Right hindlimb (tissue), 1 donor: ENCODE measurements at regions not wholly inside any gene's neighbourhood (a gene's known extent, or its start where the extent isn't known, plus 50 kb on each side); places are given as distances from the start of the nearest gene placed in this dataset.
"Not testable (repeated sequence)": the region's sequence is repeated elsewhere in the genome, so short reads cannot be mapped to it uniquely, and the experiment has no call there.

Experiments
- DNase-seq: peaks from one replicate; pipeline ENCODE4 v3.0.0-alpha.2; 2018

DNA sequence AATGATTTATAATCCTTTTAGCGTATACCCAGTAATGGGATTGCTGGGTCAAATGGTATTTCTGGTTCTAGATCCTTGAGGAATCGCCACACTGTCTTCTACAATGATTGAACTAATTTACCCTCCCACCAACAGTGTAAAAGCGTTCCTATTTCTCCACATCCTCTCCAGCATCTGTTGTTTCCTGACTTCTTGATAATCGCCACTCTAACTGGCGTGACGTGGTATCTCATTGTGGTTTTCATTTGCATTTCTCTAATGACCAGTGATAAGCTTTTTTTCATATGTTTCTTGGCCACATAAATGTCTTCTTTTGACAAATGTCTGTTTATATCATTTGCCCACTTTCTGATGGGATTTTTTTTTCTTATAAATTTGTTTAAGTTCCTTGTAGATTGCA is 264.8 kb upstream of the STXBP5 start:
- not testable (repeated sequence) for DNase-seq

- no peak for DNase-seq
Measured at GRCh38 chr6:146943664-146944063, 260.6 kb upstream of the STXBP5 start.

DNA sequence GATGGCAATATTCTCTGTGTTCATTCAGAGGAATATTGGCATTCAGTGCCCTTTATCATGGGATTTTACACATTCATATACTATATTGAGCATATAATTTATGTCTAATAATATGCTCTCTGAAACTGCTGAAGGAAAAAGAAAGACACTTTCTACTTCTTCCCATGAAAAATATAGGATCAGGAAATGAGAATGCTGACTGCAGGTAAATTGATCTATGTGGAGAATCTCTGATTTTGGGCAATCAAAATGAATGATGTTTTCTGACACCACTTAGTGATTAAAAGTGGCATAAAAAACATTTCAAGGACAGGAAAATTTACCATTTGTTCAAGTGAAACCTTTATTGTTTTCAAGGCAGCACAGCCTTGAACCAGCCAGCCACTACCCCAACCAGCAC is 260.1 kb upstream of the STXBP5 start:
- DNase-seq, result no peak

DNA sequence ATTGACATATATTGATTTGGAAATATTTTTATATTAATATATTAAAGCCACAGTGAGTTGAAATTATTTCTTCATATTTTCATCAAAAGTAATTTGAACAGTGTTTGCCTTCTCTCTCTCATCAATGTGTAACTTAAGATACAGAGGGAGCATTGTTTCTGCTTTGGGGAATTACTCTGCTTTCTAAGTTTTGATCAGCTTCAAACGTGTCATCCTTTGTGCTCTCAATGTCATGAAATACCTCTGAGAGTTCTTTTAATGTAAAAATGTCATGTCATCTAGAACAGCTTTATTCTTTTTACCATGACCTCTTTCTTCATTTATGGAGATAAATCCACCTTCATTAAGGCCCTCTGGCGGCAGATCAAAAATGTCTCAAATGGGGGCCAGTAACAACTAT is 259.4 kb upstream of the STXBP5 start:
- no peak for DNase-seq

GRCh38 chr6:146946559-146946958 is 257.7 kb upstream of the STXBP5 start:
- no peak for DNase-seq

GRCh38 chr6:146948790-146949342 is 255.4 kb upstream of the STXBP5 start:
- no peak for DNase-seq

- no peak for DNase-seq
Measured at GRCh38 chr6:146949425-146949824, 254.8 kb upstream of the STXBP5 start.

- no peak for DNase-seq
Measured at GRCh38 chr6:146950351-146950835, 253.8 kb upstream of the STXBP5 start.

GRCh38 chr6:146955570-146955969 is 248.6 kb upstream of the STXBP5 start:
- no peak for DNase-seq

- DNase-seq, result no peak
Measured at GRCh38 chr6:146957181-146958093, 246.8 kb upstream of the STXBP5 start.

DNA sequence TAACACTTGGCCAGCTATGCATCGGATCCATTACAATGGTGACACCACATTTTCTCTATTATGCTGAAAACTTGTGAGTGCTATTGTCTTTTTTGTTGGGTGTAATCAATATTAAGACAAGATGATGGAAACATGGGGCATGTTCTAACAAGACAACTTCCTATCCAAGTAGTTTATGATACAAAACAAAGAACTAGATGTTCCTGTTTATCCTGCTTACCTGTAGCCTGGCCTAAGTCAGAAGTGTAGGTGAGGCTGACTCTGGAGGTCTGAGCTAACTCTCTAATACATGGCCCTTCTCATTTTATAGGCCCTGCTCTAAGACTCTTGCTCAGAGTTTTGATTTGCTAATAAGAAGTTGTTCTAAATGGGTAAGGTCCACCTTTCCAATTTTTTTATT is 242.4 kb upstream of the STXBP5 start:
- no peak for DNase-seq

GRCh38 chr6:146962329-146962728 is 241.9 kb upstream of the STXBP5 start:
- no peak for DNase-seq

DNA sequence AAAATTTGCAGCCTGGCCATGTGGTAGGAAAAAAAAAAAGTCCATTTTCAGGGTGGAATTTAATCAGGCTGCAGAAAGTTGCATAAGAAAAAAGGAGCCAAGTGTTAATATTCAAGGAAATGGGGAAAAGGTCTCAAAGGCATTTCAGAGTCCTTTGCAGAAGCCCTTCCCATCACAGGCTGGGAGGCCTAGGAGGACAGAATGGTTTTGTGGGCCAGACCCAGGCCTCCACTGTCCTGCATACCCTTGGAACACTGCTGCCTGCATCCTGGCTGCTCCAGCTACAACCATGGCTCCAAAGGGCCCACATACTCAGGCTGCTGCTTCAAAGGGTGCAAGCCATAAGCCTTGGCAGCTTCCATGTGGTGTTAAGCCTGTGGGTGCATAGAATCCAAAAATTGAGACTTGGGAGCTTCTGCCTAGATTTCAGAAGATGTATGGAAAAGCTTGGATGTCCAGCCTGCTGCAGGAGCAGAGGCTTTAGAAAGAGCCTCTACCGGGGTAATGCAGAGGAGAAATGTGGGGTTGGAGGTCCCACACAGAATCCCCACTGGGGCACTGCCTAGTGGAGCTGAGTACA is 239.0 kb upstream of the STXBP5 start:
- no peak for DNase-seq

GRCh38 chr6:146968041-146968760 is 236.0 kb upstream of the STXBP5 start:
- no peak for DNase-seq

GRCh38 chr6:146972546-146972945 is 231.7 kb upstream of the STXBP5 start:
- no peak for DNase-seq

- DNase-seq, result no peak
Measured at GRCh38 chr6:146974351-146974750, 229.9 kb upstream of the STXBP5 start.

DNA sequence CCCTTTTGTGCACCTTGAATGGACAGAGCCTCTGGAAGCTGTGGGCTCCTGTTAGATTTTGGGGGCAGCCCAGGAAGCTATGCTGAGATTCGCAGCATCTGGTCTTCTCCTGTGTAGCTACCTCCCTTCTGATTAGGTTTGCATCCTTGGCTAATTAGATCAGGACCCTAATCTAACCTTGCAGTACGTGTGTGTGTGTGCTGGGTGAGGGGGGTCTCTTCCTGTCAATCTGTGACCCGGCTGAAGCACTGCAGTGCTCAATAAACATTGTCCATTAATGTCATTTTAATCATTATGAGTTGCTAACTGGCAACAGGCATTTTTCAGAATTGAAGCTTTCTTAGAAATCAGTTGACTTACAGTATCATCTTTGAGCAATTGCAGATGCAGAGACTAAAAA is 229.1 kb upstream of the STXBP5 start:
- no peak for DNase-seq

DNA sequence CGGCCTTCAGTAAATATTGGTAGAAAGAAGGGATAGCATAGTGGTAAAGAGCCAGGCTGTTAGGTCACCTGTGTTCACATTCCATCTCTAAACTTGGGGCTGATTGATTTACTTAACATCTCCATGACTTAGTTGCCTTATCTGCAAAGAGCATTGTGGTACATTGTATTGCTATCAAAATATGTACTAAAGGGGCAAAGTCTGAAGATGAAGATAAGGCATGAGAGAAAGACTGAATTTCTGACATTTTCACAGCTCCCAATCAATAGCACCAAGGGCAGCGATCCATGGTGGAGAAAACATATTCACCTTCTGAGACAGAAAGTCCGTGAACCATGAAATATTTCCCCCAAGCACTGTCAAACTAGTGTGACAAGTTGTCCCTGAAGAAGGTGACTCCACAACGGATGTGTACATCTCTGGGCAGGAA is 223.3 kb upstream of the STXBP5 start:
- no peak for DNase-seq

DNA sequence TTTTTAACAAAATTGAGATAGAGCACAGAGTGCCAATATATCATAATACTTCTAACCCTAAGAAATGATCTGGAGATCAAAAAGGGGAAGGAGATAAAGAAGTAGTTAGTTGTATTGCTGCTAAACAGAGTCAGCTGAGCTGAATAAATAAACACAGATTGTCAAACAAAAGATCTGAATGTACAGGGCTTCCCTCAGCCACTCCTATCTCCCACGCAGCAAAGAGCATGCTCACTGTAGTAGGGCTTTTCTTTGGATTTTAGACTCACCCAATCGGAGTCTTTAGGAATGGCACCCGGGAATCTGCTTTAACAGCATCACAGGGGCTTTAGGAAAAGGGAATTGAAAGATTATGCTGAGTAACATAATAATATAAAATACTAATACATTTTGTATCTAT is 222.2 kb upstream of the STXBP5 start:
- no peak for DNase-seq

- no peak for DNase-seq
Measured at GRCh38 chr6:146984251-146984924, 219.8 kb upstream of the STXBP5 start.

GRCh38 chr6:146985111-146985510 is 219.1 kb upstream of the STXBP5 start:
- DNase-seq, result no peak

DNA sequence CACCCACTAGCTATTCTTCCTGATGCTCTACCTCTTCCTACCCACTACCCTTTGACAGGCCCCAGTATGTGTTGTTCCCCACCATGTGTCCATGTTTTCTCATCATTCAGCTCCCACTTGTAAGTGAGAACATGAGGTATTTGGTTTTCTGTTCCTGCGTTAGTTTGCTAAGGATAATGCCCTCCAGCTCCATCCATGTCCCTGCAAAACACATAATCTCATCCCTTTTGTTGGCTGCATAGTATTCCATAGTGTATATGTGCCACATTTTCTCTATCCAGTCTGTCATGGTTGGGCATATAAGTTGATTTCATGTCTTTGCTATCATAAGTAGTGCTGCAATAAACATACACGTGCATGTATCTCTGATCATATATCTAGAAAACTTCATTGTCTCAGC is 218.3 kb upstream of the STXBP5 start:
- no peak for DNase-seq

GRCh38 chr6:146987938-146988337 is 216.3 kb upstream of the STXBP5 start:
- not testable (repeated sequence) for DNase-seq
